Kidney glomerular epithelial cell (primary cell): ENCODE measurements at regions not wholly inside any gene's neighbourhood (a gene's known extent, or its start where the extent isn't known, plus 50 kb on each side); places are given as distances from the start of the nearest gene placed in this dataset.
"Not testable (repeated sequence)": the region's sequence is repeated elsewhere in the genome, so short reads cannot be mapped to it uniquely, and the experiment has no call there.

Experiments
- DNase-seq: peaks from one replicate; lab custom pipeline; 2025; lab: John Stamatoyannopoulos, UW

- DNase-seq, result no peak
These were observed 52.6 kb upstream of the SP8 start for GRCh38 chr7:20839196-20839735.

DNA sequence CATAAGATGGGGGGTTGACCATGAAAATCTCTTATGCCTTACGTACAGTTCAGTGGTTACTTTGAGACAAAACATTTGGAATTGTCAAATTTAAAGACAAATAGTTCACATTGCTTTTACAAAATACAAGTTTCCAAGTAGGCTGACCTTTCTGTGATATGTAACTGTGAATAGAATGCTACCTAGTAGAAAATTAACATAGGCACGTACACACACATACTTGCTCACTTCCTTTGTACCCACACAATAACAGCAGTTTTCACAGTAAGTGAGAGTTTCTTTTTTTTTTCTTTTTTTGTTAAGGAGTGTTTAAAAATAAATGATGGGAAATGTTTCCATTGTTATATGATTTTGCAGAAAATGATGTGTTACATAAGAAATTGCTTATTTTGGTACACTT, 53.3 kb upstream of the SP8 start:
- no peak for DNase-seq

DNA sequence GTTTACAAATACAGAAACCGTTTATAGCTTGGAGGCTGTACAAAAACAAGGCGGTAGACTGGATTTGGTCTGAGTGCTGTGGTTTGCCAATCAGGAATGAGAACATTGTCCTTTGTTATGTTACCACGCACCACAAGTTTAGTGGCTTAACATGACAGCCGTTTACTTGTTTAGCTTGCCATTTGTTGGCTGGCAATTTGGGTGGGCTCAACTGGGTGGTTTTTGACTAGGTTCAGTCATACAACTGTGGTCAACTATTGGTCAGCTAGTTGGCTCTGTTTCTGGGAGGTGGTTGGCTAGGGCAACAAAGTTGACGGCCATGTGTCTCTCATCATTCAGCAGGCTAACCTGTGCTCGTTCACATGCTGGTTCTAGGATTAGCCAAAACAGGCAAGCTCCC, 60.1 kb upstream of the SP8 start:
- DNase-seq, result no peak

GRCh38 chr7:20858951-20859350, 72.3 kb upstream of the SP8 start:
- DNase-seq, result no peak

GRCh38 chr7:20861468-20861867, 74.8 kb upstream of the SP8 start:
- no peak for DNase-seq

- DNase-seq, result no peak
These were observed 75.9 kb upstream of the SP8 start for GRCh38 chr7:20862554-20862953.

DNA sequence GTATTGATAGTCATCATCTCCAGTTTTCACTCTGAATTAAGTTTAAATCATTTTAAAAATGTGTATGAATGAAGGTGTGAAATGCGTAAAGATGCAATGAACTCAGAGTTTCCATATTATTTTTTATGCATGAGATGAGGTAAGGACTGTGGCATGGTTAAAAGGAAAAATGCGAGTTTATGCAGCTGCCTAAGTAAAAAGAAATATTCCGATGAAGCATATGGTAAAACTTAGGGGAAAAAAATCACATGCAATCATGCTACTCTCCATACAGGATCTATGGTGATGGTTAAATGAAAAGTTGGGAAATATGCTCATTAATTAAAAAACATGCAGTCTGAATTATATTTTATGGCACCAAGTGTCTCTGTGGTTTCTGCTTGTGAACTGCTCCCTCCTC, 77.5 kb upstream of the SP8 start:
- DNase-seq, result no peak

DNA sequence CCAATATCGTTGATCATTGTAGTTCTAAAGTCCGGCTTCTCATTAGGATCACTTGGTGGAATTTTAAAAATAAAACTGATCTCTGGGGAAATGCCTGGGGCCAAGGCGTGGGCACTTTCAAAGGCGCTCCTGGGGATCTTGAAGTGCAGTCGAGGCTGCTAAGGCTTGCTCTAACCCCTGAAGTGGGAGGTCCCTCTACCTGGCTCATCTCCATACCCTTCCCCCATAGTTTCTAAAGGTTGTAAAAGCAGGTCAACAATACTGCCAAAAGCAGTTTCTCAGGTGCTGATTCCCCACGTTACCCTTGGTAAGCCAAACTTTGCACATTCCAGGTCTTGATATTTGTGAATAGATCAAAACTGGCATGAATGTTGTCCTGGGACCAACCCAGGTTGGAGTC, 79.0 kb upstream of the SP8 start:
- no peak for DNase-seq

DNA sequence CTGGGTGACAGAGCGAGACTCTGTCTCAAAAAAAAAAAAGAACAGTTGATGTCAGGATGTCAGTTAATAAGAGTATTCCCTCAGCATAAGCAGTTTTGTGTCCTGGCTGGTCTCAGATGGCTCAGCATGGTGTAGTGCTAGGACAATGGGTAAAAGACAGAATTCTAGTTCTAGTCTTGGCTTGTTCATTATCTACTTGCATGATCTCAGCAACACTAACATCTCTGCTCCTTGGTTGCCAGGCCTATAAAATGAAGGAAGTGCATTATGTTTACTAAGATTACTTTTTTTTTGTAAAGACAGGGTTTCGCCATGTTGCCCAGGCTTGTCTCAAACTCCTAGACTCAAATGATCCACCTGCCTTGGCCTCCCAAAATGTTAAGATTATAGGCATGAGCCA, 84.3 kb upstream of the SP8 start:
- no peak for DNase-seq

DNA sequence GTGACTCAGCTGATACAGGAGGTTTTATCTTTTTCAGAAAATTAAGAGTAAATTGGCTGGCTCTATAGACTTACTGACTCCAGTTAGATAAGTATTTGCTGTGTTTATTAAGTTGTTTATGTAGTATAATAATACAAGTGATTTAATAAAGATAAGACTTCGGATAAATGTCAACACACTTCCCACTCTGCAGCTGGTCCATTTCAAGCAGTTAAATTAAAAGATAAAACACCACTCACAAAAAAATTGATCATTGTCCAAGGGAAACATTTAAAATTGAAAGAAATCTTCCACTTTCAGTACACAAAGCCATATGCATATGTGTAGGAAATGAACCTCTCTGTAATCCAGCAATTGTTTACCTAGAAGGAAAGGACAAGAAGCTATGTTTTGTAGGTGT, 106.1 kb upstream of the SP8 start:
- no peak for DNase-seq

DNA sequence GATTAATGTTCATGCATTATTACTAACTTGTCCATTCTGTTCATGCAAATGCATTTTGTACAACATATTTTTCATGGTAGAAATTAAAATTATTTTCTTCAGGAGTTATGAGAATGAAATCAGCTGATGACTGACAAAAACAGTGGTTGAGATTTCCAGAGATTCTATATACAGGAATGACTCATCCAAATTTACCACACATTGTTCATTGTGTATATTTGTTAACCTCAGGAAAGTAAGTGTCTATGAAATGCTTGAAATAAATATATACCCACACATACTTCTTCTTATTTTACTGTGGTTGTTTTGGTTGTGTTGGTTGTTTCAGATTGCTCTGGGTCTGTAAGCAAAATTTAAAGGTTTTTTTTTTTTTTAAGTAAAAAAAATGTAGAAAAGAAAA, 108.1 kb upstream of the SP8 start:
- no peak for DNase-seq

- DNase-seq, result no peak
These were observed 108.9 kb upstream of the SP8 start for GRCh38 chr7:20895563-20895962.

DNA sequence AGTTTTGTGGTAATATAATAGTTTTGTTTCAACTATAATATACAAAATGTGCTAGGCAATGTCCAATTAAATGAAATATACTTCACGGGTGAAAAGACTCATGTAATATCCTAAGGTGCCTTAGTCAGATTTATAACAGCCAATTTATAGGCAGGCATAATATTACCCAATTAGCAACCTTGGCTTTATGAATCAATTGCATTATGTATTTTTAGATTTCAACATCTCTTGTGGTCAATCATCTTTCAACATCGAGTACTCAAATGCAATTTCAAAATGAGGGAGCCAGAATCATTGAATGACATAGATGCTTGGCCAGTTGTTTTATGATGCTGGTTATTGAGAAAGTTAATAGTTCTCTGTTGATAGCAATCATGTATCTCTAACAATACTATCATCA, 110.3 kb upstream of the SP8 start:
- DNase-seq, result no peak

DNA sequence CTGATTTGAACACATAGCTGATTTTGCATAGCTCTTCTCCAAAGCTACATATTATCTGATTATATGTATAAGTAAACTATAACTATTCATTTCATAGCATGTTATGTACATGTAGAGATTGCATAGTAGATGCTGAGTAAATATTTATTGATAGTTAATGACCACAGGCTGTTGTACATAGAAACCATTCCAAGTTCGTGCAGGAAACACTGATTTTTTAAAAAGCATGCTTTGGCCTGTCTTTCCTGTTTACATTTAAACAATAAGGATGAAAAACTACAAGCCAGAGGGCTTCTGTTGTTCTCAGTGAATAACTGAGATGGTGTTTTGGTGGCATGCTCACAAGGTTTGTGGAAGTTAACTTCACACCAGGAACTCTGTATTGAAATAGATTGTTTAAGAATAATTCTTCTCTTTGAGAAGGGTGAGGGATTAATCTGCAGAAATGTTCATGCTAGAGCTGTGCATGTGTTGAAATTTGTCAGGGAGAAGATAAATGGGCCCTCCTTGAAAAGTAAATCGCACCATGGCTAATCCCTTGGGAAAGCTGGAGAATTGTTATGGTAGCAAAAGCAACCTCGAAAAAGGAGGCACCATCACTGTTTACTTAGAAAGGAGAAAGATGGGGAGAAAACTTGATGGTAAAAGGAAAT, 120.2 kb upstream of the SP8 start:
- DNase-seq, result no peak

- DNase-seq, result no peak
These were observed 124.4 kb upstream of the SP8 start for GRCh38 chr7:20911081-20911480.

DNA sequence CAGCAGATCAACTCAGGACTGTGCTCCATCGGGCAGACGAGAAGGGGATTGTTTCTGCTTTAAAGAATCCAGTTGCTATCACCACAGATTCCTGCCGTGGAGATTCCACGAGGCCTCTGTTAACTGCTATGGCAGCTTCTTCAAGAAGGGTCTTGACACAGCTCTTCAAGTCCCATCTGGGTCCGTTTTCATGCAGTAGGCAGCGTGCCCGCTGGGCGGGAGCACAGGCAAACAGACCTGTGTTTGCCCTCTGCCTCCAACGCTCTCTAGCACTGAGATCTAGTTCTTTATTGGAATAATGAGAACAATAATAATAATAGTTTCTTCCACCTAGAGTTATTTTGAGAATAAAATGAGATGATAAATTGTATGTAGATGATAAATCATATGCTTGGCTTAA, 127.2 kb upstream of the SP8 start:
- DNase-seq, result no peak

GRCh38 chr7:20916311-20916710, 129.6 kb upstream of the SP8 start:
- no peak for DNase-seq

- no peak for DNase-seq
These were observed 130.9 kb upstream of the SP8 start for GRCh38 chr7:20917603-20918002.

GRCh38 chr7:20918156-20918555, 131.5 kb upstream of the SP8 start:
- no peak for DNase-seq

GRCh38 chr7:20927178-20927577, 140.5 kb upstream of the SP8 start:
- not testable (repeated sequence) for DNase-seq

DNA sequence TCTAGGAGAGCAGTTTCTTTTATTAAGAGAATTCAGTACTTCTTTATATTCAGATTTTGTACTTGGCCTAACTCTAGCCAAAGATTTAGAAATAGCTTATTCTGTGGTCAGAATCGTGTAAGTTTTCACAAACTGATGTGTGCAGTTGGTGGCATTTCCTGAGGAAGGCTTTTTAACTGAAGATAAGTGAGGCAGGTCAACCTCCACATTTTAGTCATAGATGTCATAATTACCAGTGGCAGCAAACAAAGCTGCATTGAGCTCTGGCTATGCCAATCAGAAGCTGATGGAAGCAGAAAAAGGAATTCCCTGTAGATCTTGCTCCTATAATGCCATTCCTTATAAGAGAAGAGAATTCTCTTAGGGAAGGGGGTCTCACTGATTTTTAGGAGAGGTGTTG, 141.3 kb upstream of the SP8 start:
- no peak for DNase-seq

DNA sequence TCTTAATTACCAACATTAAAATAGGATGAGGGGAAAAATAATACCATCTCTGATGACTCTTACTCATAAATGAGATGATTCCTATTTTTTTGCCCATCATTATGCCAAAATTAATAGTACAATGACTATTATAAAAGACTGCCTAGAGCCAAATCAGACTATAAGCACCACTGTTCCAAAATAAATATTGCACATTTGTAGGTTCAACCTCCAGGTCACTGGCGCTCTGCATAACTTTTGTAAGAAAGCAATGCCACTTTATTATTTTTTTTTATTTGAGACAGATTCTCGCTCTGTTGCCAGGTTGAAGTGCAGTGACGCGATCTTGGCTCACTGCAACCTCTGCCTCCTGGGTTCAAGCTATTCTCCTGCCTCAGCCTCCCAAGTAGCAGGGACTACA, 142.5 kb upstream of the SP8 start:
- DNase-seq, result no peak

- no peak for DNase-seq
These were observed 145.1 kb upstream of the SP8 start for GRCh38 chr7:20931739-20932138.

DNA sequence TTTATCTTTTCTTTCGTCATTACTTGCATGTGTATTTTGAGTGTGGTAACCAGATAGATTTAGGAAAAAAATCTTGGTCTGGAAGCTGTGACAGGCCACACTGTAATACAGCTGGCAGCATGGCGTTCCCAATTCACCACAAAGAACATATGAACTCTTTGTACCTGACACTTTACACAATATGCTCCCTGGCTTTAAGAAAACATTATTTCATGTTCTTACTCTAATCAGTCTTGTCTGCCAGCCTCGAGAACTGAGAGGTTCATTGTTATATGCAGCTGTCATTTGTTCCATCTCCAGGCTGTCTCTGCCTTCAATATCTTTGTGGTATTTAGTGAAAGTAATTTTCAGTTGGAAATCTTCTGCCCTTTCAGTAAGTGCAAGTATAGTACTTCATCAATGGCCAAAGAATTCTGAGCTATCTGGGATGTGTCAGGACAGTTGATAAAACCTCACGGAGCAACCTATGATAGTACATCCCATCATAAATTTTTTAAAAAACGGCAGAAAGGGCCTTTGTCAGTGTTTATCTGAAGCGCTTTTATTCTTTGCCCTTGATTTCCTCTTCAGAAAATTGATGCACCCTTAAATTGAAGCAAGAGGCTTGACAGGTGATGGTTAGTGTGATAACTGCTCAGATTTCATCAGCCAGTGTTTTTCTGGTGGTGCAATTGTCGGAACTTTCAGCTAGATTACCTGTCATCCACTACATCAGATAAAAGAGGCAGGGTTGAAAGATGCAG, 146.3 kb upstream of the SP8 start:
- DNase-seq, result no peak
